Activated T-helper 17 cell treated with anti-CD3 and anti-CD28 coated beads, Interleukin-2, amount 50 U/mL, for 72 hours (primary cell): ENCODE measurements at regions not wholly inside any gene's neighbourhood (a gene's known extent, or its start where the extent isn't known, plus 50 kb on each side); places are given as distances from the start of the nearest gene placed in this dataset.
"Not testable (repeated sequence)": the region's sequence is repeated elsewhere in the genome, so short reads cannot be mapped to it uniquely, and the experiment has no call there.

Experiments
- ATAC-seq: fragments of 150-1000 bp; cut with Tn5 transposase; replicated peaks from 2 replicates; pipeline ENCODE4 v1.10.0; 2021; ENCODE audit warnings: mild to moderate bottlenecking, moderate library complexity
- H3K27ac Mint-ChIP-seq: one replicate; pipeline ENCODE4 v1.8.0; 2022; ENCODE audit warnings: mixed read lengths
- H3K27me3 Mint-ChIP-seq: one replicate; pipeline ENCODE4 v1.8.0; 2022; ENCODE audit warnings: mixed read lengths
- H3K36me3 Mint-ChIP-seq: one replicate; pipeline ENCODE4 v1.8.0; 2022; ENCODE audit warnings: low read depth, mild to moderate bottlenecking, mixed read lengths
- H3K4me1 Mint-ChIP-seq: one replicate; pipeline ENCODE4 v1.8.0; 2022; ENCODE audit warnings: mixed read lengths
- H3K4me3 Mint-ChIP-seq: one replicate; pipeline ENCODE4 v1.8.0; 2022; ENCODE audit warnings: mild to moderate bottlenecking, mixed read lengths
- H3K9me3 Mint-ChIP-seq: one replicate; pipeline ENCODE4 v1.8.0; 2022; ENCODE audit warnings: mixed read lengths

- Mint-ChIP-seq H3K27me3 (peaks cover 37% of the 10 kb centered on the region), H3K27ac (no peak overlapping the region), H3K9me3 (peaks cover 3% of the 10 kb centered on the region), H3K4me1 (no peaks in the 10 kb centered on the region), H3K36me3 (peaks cover 9% of the 10 kb centered on the region), H3K4me3 (no peak overlapping the region)
- ATAC-seq = no peak
Observed at GRCh38 chr1:217133958-217134856, 411.0 kb upstream of the ESRRG start.

- Mint-ChIP-seq H3K4me3 (no peak overlapping the region), H3K27me3 (peaks cover 27% of the 10 kb centered on the region), H3K4me1 (no peaks in the 10 kb centered on the region), H3K27ac (no peak overlapping the region), H3K36me3 (no peaks in the 10 kb centered on the region), H3K9me3 (no peaks in the 10 kb centered on the region)
- no peak for ATAC-seq
Observed at GRCh38 chr1:217133092-217133491, 409.9 kb upstream of the ESRRG start.

- H3K27me3 Mint-ChIP-seq, H3K27ac Mint-ChIP-seq, H3K4me3 Mint-ChIP-seq, H3K36me3 Mint-ChIP-seq, ATAC-seq, H3K4me1 Mint-ChIP-seq, H3K9me3 Mint-ChIP-seq: not testable (repeated sequence)
Observed at GRCh38 chr1:217123340-217123739, 400.1 kb upstream of the ESRRG start.

- Mint-ChIP-seq H3K4me1 (no peaks in the 10 kb centered on the region), H3K4me3 (no peak overlapping the region), H3K9me3 (peaks cover 11% of the 10 kb centered on the region), H3K36me3 (no peaks in the 10 kb centered on the region), H3K27ac (no peak overlapping the region), H3K27me3 (no peaks in the 10 kb centered on the region)
- ATAC-seq = no peak
Observed at GRCh38 chr1:217117973-217118465, 394.8 kb upstream of the ESRRG start.

GRCh38 chr1:217115404-217116380 is 392.5 kb upstream of the ESRRG start:
- no peaks in the 10 kb centered on the region for H3K4me1 Mint-ChIP-seq
- H3K36me3 Mint-ChIP-seq = no peaks in the 10 kb centered on the region
- H3K27ac Mint-ChIP-seq = no peak overlapping the region
- ATAC-seq = no peak
- H3K4me3 Mint-ChIP-seq = no peak overlapping the region
- peaks cover 10% of the 10 kb centered on the region for H3K9me3 Mint-ChIP-seq
- no peaks in the 10 kb centered on the region for H3K27me3 Mint-ChIP-seq

- H3K9me3 Mint-ChIP-seq = no peaks in the 10 kb centered on the region
Observed at GRCh38 chr1:217109928-217110327, 386.7 kb upstream of the ESRRG start.

GRCh38 chr1:217106231-217106901 is 383.1 kb upstream of the ESRRG start:
- Mint-ChIP-seq H3K4me1 (no peaks in the 10 kb centered on the region), H3K9me3 (peaks cover 6% of the 10 kb centered on the region), H3K27ac (no peak overlapping the region), H3K36me3 (no peaks in the 10 kb centered on the region), H3K4me3 (no peak overlapping the region), H3K27me3 (no peaks in the 10 kb centered on the region)
- ATAC-seq = no peak

More at GRCh38 chr1:217109928-217110327, 386.7 kb upstream of the ESRRG start:
- Mint-ChIP-seq H3K36me3 (no peaks in the 10 kb centered on the region), H3K4me1 (no peaks in the 10 kb centered on the region), H3K4me3 (no peak overlapping the region), H3K27ac (no peak overlapping the region), H3K27me3 (no peaks in the 10 kb centered on the region)
- no peak for ATAC-seq

- H3K4me3 Mint-ChIP-seq = no peak overlapping the region
- H3K36me3 Mint-ChIP-seq = no peaks in the 10 kb centered on the region
- no peak overlapping the region for H3K27ac Mint-ChIP-seq
- no peaks in the 10 kb centered on the region for H3K4me1 Mint-ChIP-seq
- H3K9me3 Mint-ChIP-seq = peaks cover 6% of the 10 kb centered on the region
- no peaks in the 10 kb centered on the region for H3K27me3 Mint-ChIP-seq
- no peak for ATAC-seq
Observed at GRCh38 chr1:217105437-217105836, 382.2 kb upstream of the ESRRG start.

- no peaks in the 10 kb centered on the region for H3K36me3 Mint-ChIP-seq
- ATAC-seq = no peak
- no peaks in the 10 kb centered on the region for H3K4me1 Mint-ChIP-seq
- H3K4me3 Mint-ChIP-seq = no peak overlapping the region
- H3K27ac Mint-ChIP-seq = no peak overlapping the region
- peaks cover 3% of the 10 kb centered on the region for H3K27me3 Mint-ChIP-seq
- no peaks in the 10 kb centered on the region for H3K9me3 Mint-ChIP-seq
Observed at GRCh38 chr1:217097819-217098218, 374.6 kb upstream of the ESRRG start.

GRCh38 chr1:217096200-217096599 is 373.0 kb upstream of the ESRRG start:
- Mint-ChIP-seq H3K36me3 (no peaks in the 10 kb centered on the region), H3K9me3 (peaks cover 9% of the 10 kb centered on the region), H3K27ac (no peak overlapping the region), H3K4me1 (no peaks in the 10 kb centered on the region), H3K4me3 (no peak overlapping the region), H3K27me3 (peaks cover 14% of the 10 kb centered on the region)
- ATAC-seq = no peak

- ATAC-seq = no peak
- Mint-ChIP-seq H3K4me3 (no peak overlapping the region), H3K4me1 (no peaks in the 10 kb centered on the region), H3K36me3 (no peaks in the 10 kb centered on the region), H3K9me3 (peaks cover 9% of the 10 kb centered on the region), H3K27ac (no peak overlapping the region), H3K27me3 (peaks cover 22% of the 10 kb centered on the region)
Observed at GRCh38 chr1:217095050-217095622, 371.9 kb upstream of the ESRRG start.

- H3K27ac Mint-ChIP-seq = no peak overlapping the region
- H3K9me3 Mint-ChIP-seq = peaks cover 9% of the 10 kb centered on the region
Observed at GRCh38 chr1:217091561-217091960, 368.3 kb upstream of the ESRRG start.

GRCh38 chr1:217090060-217090911 is 367.1 kb upstream of the ESRRG start:
- Mint-ChIP-seq H3K27ac (no peak overlapping the region), H3K27me3 (peaks cover 28% of the 10 kb centered on the region), H3K4me1 (no peaks in the 10 kb centered on the region), H3K9me3 (peaks cover 9% of the 10 kb centered on the region), H3K36me3 (no peaks in the 10 kb centered on the region), H3K4me3 (no peak overlapping the region)
- no peak for ATAC-seq

More at GRCh38 chr1:217091561-217091960, 368.3 kb upstream of the ESRRG start:
- Mint-ChIP-seq H3K4me1 (no peaks in the 10 kb centered on the region), H3K36me3 (no peaks in the 10 kb centered on the region), H3K27me3 (peaks cover 30% of the 10 kb centered on the region), H3K4me3 (no peak overlapping the region)
- ATAC-seq = no peak
